DND-41 (cell line): ENCODE measurements at regions not wholly inside any gene's neighbourhood (a gene's known extent, or its start where the extent isn't known, plus 50 kb on each side); places are given as distances from the start of the nearest gene placed in this dataset.

Source experiments
- EZH2 ChIP-seq: IDR thresholded peaks from 3 replicates; pipeline ENCODE4 v1.6.1; 2012; ENCODE audit warnings: borderline replicate concordance, low read depth, mild to moderate bottlenecking, moderate library complexity, low read length, inconsistent platforms; ENCODE audit not compliant: severe bottlenecking
- TF ChIP-seq, protein P1 (sequence below): IDR thresholded peaks from 2 replicates; pipeline ENCODE4 v1.5.1; 2012; ENCODE audit warnings: borderline replicate concordance, low read length, moderate library complexity, mild to moderate bottlenecking; ENCODE audit not compliant: poor library complexity, severe bottlenecking; ENCODE audit errors: extremely low read depth

DNA sequence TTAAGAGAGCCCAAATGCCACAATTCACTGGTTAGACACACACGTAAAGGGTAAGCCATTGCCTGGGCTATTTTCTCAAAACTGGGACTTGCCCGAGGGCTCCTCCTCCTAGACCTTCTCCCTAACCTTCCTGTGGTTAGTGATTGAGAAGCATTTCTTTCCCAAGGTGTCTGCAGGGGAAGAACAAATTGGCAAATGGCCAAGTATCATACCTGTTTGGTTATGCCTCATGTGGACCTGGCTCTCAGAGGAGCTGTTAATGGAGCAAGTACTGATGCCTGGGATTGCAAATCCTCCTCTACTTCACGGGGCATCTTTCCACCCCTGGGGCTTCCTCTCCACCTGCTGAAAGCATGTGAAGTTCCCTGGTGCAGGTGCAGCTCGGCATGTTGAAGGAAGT, 187.5 kb upstream of the CYRIA start:
- TF ChIP-seq, protein P1, sequence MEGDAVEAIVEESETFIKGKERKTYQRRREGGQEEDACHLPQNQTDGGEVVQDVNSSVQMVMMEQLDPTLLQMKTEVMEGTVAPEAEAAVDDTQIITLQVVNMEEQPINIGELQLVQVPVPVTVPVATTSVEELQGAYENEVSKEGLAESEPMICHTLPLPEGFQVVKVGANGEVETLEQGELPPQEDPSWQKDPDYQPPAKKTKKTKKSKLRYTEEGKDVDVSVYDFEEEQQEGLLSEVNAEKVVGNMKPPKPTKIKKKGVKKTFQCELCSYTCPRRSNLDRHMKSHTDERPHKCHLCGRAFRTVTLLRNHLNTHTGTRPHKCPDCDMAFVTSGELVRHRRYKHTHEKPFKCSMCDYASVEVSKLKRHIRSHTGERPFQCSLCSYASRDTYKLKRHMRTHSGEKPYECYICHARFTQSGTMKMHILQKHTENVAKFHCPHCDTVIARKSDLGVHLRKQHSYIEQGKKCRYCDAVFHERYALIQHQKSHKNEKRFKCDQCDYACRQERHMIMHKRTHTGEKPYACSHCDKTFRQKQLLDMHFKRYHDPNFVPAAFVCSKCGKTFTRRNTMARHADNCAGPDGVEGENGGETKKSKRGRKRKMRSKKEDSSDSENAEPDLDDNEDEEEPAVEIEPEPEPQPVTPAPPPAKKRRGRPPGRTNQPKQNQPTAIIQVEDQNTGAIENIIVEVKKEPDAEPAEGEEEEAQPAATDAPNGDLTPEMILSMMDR, result no peak
- no peak for TF ChIP-seq EZH2
